Heart left ventricle (tissue), 13 donors: ENCODE measurements at regions not wholly inside any gene's neighbourhood (a gene's known extent, or its start where the extent isn't known, plus 50 kb on each side); places are given as distances from the start of the nearest gene placed in this dataset.

Experiments used
- POLR2A ChIP-seq, 2 donors: fragments of 450-650 bp; IDR thresholded peaks; one replicate each; pipeline ENCODE4 v1.6.1; 2017; ENCODE audit warnings: antibody characterized with exemption in 2 of 2, mild to moderate bottlenecking in 2 of 2, moderate library complexity in 2 of 2
- TF ChIP-seq, protein P1 (sequence below), 12 donors: fragments of 200-600 bp; sonication (generic) in 4 of 12; IDR thresholded peaks; one replicate each; pipeline versions ENCODE4 v1.5.0 to v1.8.0; 2018 to 2022; ENCODE audit warnings: antibody characterized with exemption in 12 of 12, mild to moderate bottlenecking in 5 of 12
- donor health status: ischemic (EF 13 %, LVEDD 7.1; RV severe dilation, severe dysfunction).
- donor health status: DM: no; HTN: yes; CAD: no.
- donor health status: DM: no; HTN: no; CAD: no.
- donor health status: ischemic (EF 25% LVEDD 6.9; RV normal size, moderate dysfunction).
- donor health status: ischemic (EF 25% LVEDD 5.7; RV mildly dilated, moderate dysfunction).
- donor health status: ischemic (EF 35%, LVEDD 5.7; RV mildly dilated, moderate dysfunction).
- donor health status: nonischemic (EF 11% LVEDD 7.7; RV severe dilation, severe dysfunction).
- donor health status: DM: yes; HTN: yes; CAD: no.
- donor health status: PGD.
- donor health status: ischemic (EF 29% LVEDD 5.4; RV normal size, mild dysfunction).
- donor health status: nonischemic (EF 23%, LVEDD 6.1; RV moderate dilation, normal function).

DNA sequence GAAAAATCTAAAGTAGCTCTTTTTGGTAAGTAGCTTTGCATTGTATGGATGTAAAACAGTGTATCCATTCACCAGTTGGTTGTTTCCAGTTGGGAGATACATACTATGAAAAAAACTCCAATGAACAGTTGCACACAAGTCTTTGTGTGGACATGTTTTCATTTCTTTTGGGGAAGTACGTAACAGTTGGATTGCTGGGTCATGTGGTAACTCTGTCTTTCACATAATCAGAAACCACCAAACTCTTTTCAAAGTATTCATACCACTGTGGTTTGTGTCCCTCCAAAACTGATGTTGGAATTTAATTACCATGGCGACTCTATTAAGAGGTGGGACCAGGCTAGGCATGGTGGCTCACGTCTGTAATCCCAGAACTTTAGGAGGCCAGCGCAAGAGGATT, 58.9 kb upstream of the RESF1 start:
- TF ChIP-seq, protein P1, sequence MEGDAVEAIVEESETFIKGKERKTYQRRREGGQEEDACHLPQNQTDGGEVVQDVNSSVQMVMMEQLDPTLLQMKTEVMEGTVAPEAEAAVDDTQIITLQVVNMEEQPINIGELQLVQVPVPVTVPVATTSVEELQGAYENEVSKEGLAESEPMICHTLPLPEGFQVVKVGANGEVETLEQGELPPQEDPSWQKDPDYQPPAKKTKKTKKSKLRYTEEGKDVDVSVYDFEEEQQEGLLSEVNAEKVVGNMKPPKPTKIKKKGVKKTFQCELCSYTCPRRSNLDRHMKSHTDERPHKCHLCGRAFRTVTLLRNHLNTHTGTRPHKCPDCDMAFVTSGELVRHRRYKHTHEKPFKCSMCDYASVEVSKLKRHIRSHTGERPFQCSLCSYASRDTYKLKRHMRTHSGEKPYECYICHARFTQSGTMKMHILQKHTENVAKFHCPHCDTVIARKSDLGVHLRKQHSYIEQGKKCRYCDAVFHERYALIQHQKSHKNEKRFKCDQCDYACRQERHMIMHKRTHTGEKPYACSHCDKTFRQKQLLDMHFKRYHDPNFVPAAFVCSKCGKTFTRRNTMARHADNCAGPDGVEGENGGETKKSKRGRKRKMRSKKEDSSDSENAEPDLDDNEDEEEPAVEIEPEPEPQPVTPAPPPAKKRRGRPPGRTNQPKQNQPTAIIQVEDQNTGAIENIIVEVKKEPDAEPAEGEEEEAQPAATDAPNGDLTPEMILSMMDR (IDR thresholded peaks at IDR 0.05): no peak
- TF ChIP-seq POLR2A (IDR thresholded peaks at IDR 0.05): no peak
